ENCODE measurements at regions not wholly inside any gene's neighbourhood (a gene's known extent, or its start where the extent isn't known, plus 50 kb on each side); places are given as distances from the start of the nearest gene placed in this dataset.
"Not testable (repeated sequence)": the region's sequence is repeated elsewhere in the genome, so short reads cannot be mapped to it uniquely, and the experiment has no call there.

- H3K4me1 Mint-ChIP-seq; intact Hi-C loops (cut with micrococcal nuclease); H3K27me3 Mint-ChIP-seq; H3K27ac Mint-ChIP-seq; H3K36me3 Mint-ChIP-seq (ENCODE audit: low read depth); H3K9me3 Mint-ChIP-seq; H3K4me3 Mint-ChIP-seq: not testable (repeated sequence)
- DNase-seq, result peak; percentile 17
Observed at GRCh38 chr9:60525879-60526686, 388.1 kb upstream of the SPATA31A5 start.

- DNase-seq, result peak; percentile 27
- H3K36me3 Mint-ChIP-seq (ENCODE audit: low read depth); H3K4me3 Mint-ChIP-seq; H3K27ac Mint-ChIP-seq; H3K4me1 Mint-ChIP-seq; H3K27me3 Mint-ChIP-seq; H3K9me3 Mint-ChIP-seq; intact Hi-C loops (cut with micrococcal nuclease): not testable (repeated sequence)
Observed at GRCh38 chr9:60526694-60527231, 387.4 kb upstream of the SPATA31A5 start.

- H3K27me3 Mint-ChIP-seq; H3K27ac Mint-ChIP-seq; H3K4me1 Mint-ChIP-seq; H3K9me3 Mint-ChIP-seq; H3K36me3 Mint-ChIP-seq (ENCODE audit: low read depth); intact Hi-C loops (cut with micrococcal nuclease); H3K4me3 Mint-ChIP-seq: not testable (repeated sequence)
- DNase-seq, result peak; percentile 16
Observed at GRCh38 chr9:60544518-60544917, 369.7 kb upstream of the SPATA31A5 start.

- H3K4me1 Mint-ChIP-seq, result no peaks in the 10 kb centered on the region
Observed at GRCh38 chr9:60545346-60545877, 368.8 kb upstream of the SPATA31A5 start.

GRCh38 chr9:60545878-60546385 is 368.3 kb upstream of the SPATA31A5 start:
- H3K36me3 Mint-ChIP-seq (ENCODE audit: low read depth), result no peaks in the 10 kb centered on the region
- peak; percentile 21 for DNase-seq
- H3K9me3 Mint-ChIP-seq, result peaks cover 10% of the 10 kb centered on the region
- no peaks in the 10 kb centered on the region for H3K27me3 Mint-ChIP-seq
- intact Hi-C loops (cut with micrococcal nuclease), result no loop called here
- H3K4me1 Mint-ChIP-seq, result no peaks in the 10 kb centered on the region
- no peak overlapping the region for H3K4me3 Mint-ChIP-seq
- no peak overlapping the region for H3K27ac Mint-ChIP-seq

More at GRCh38 chr9:60545346-60545877, 368.8 kb upstream of the SPATA31A5 start:
- intact Hi-C loops (cut with micrococcal nuclease), result no loop called here
- no peaks in the 10 kb centered on the region for H3K36me3 Mint-ChIP-seq (ENCODE audit: low read depth)
- no peak overlapping the region for H3K4me3 Mint-ChIP-seq
- DNase-seq, result peak; percentile 21
- peaks cover 10% of the 10 kb centered on the region for H3K9me3 Mint-ChIP-seq
- H3K27me3 Mint-ChIP-seq, result no peaks in the 10 kb centered on the region
- no peak overlapping the region for H3K27ac Mint-ChIP-seq

GRCh38 chr9:60546406-60546805 is 367.8 kb upstream of the SPATA31A5 start:
- Mint-ChIP-seq H3K4me1 (no peaks in the 10 kb centered on the region), H3K27me3 (no peaks in the 10 kb centered on the region), H3K4me3 (no peak overlapping the region), H3K36me3 (ENCODE audit: low read depth) (no peaks in the 10 kb centered on the region), H3K9me3 (peaks cover 10% of the 10 kb centered on the region), H3K27ac (no peak overlapping the region)
- intact Hi-C loops (cut with micrococcal nuclease), result no loop called here
- DNase-seq, result no peak

- H3K27ac Mint-ChIP-seq; H3K27me3 Mint-ChIP-seq; H3K4me3 Mint-ChIP-seq; H3K4me1 Mint-ChIP-seq; H3K36me3 Mint-ChIP-seq (ENCODE audit: low read depth); intact Hi-C loops (cut with micrococcal nuclease); H3K9me3 Mint-ChIP-seq: not testable (repeated sequence)
- peak; percentile 24 for DNase-seq
Observed at GRCh38 chr9:60546990-60547389, 367.2 kb upstream of the SPATA31A5 start.

All from activated CD4-positive, alpha-beta T cell treated with anti-CD3 and anti-CD28 coated beads, Interleukin-2, amount 10 ng/mL, durations not matched to agents 24 days and 14 days (primary cell).